IPS-NIHi7 (cell line): ENCODE measurements at regions not wholly inside any gene's neighbourhood (a gene's known extent, or its start where the extent isn't known, plus 50 kb on each side); places are given as distances from the start of the nearest gene placed in this dataset.
A peak's percentile ranks its signal among the peaks of the same experiment; 100 is the strongest.

Experiments used
- DNase-seq: peaks from one replicate; pipeline ENCODE4 v3.0.0; 2012; ENCODE audit warnings: mixed read lengths; ENCODE audit errors: extremely low spot score

DNA sequence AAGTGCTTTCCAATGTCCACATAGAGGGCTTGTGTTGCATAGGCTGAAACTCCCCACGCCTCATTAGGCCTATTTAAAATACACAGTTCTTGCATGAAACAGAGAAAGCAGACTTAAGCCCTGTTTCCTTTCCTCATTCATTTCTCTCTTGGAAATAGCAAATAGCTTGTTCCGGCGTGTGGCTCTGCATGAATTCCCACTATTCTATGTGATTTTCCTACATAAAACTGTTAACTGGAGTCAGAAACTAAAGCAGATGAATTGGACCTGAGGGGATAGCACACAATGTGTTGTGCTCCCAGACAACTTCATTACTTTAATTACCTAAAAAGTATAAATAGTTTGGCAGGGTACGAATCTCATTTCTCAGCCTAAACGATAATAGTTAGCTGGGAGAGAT is 981.5 kb downstream of the SORCS1 start:
- DNase-seq: no peak

DNA sequence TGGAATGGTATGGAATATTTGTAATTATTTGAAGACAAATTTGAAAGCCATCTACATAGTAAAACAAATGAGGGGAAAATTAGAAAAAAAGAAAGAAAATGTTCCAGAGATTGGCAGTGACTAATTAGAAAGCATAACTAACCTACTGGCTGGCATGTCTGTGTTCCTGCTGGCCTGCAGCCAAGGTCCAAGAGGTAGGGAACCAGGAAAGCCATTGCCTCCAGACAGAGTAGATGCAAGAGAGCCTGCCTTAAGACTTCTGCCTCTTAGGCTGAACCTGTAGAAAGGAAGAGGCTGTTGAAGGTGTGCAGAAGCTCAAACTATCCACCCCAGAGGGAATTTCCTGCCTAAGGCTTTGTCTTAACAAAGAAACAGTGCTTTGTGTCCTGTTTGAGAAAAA is 982.0 kb downstream of the SORCS1 start:
- no peak for DNase-seq

- DNase-seq: no peak
Observed at GRCh38 chr10:106181501-106181900, 983.0 kb downstream of the SORCS1 start.

- DNase-seq: no peak
Observed at GRCh38 chr10:106179430-106179829, 985.1 kb downstream of the SORCS1 start.

GRCh38 chr10:106175760-106176377 is 988.6 kb downstream of the SORCS1 start:
- no peak for DNase-seq

GRCh38 chr10:106173838-106174237 is 990.7 kb downstream of the SORCS1 start:
- DNase-seq: no peak

DNA sequence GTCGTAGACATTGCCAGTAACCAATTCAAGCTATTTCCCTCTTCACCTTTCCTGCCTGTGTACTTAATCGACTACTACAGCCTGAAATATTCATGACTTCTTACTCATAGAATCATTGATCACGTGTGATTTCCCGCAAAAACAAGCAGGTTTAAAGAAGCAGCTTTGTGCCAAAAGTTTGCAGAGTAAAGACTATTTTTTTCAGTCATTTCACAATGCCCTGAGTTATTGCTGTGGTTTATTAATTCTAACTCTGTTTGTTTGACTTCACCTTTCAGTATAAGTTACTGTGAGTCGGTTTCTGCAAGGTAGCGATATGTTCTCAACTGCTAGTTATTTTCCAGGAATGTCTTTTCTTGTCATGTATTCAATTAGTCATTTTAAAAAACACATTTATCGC is 995.3 kb downstream of the SORCS1 start:
- DNase-seq: no peak

GRCh38 chr10:106167946-106168345 is 996.6 kb downstream of the SORCS1 start:
- DNase-seq: no peak

DNA sequence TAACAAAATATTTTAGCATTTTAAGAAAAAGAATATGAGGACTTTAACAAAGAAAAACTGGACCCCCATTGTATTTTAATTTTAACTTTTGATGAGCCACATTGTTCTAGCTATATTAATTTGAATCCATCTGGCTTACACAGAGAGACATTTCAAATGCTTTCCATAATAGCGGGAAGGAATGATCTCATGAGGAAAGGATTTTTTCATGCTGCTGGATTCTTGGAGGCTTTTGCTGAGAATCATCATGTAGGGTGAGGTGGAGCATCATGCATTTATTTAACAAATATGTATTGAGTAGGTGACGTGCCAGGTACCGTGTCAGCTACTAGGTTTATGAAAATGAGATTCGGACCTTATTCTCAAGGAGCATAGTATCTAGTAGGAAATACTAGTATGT is 1006.3 kb downstream of the SORCS1 start:
- no peak for DNase-seq

DNA sequence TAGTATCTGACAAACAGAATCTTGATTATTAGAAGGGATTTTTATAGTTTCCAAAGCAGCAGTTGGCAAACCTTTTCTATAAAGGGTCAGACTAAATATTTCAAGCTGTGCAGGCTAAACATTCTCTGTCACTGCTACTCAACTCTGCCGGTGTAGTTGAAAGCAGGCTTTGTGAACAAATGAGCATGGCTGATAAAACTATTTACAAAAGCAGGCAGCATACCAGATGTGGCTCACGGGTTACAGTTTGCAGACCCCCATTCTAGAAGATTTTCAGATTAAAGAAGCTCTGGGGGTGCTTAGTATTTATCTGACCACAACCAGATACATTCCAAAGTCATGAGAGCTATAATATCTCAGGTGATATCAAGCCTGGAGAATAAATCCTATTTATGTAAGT is 1017.5 kb downstream of the SORCS1 start:
- DNase-seq: no peak

DNA sequence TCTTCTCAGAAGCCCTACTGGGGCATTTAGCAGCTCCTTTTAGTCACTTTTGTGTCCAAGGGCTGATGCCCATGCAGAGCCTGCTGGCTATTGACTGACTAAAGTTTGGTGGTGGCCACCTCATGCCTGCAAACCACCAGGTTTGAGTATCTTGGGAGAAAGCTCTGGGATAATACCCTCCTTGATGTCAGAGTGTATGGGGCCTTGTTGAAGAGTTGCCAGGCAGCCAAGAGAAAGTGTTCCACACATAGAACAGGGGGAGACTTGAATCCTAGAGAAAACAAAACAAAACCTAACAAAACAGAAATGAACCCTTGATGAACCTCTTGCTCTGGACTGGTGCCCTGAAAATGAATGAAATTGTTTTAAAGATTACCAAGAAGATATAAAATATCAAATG is 1024.6 kb downstream of the SORCS1 start:
- DNase-seq: no peak

- DNase-seq: no peak
Observed at GRCh38 chr10:106136175-106136574, 1028.3 kb downstream of the SORCS1 start.

- DNase-seq: no peak
Observed at GRCh38 chr10:106134326-106135000, 1030.0 kb downstream of the SORCS1 start.

DNA sequence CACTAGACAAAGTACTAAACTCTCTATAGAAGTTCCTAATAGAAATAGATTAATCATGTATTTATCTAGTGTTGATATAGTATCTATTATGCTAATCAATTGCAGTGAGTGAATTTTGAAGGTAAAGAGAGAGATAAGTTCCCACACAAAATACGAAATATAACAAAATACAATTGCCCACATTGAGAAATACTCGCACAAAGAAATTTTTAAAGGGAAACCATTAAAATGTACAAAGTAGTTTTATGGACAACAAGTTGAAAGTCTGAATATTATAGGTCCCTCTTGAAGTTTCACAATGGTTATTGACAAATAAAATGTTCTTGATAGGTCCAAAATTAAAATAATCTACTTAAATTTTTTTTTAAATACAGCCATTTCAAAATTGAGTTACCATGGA is 1031.1 kb downstream of the SORCS1 start:
- DNase-seq: no peak

DNA sequence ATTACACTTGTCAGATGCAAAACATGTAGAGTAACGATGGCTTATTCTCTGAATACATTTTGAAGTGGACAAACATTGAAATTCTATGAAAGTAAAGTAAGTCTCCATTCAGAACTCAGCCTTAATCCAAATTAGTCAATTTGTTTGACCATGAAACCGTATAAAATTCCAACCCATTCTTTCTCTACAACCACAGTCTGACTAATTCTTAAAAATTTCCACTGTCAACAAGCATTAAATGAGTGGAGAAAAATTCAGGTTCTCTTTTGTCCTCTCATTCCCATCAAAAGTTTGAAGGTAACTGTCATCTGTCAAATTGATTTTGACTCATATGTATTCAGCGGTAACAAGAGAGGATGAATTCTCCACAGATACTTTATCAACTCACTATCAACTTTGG is 1031.5 kb downstream of the SORCS1 start:
- no peak for DNase-seq

- DNase-seq: no peak
Observed at GRCh38 chr10:106114656-106115186, 1049.8 kb downstream of the SORCS1 start.

DNA sequence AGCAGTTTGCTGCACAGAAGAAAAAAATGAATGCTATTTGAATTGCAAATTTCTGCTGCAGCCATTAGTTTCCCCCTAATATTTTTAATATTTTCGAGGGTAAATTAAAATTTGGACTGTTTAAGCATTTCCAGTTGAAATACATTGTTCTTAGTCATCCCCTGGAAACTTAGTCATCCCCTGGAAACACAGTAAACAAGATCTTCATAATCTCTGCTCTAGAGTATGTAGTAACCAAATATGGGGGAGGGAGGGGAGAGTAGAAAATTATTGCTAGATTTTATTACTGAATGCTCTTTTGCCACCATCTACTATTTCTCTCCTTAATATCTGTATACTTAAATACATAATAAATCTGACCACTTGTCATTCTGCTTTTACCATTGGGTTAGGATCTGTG is 1053.3 kb downstream of the SORCS1 start:
- DNase-seq: no peak

DNA sequence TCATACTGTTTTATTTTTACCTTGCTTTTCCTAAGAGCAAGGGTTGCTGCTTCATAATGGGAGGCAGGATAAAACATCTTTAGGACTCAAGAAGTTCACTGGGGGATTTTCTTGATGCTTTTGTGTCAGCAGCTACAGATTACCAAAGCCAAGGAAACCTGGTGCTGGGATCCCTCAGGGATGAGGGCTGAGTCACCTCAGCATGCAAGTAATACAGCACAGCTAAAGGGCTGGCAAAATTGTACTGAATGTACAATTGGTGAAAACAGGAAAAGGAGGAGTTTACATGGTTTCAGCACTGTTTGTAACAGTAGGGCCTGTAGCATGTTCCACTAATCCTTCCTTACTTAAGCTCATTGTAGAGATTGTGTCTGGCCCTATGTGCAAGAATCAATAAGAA is 1056.8 kb downstream of the SORCS1 start:
- DNase-seq: no peak

DNA sequence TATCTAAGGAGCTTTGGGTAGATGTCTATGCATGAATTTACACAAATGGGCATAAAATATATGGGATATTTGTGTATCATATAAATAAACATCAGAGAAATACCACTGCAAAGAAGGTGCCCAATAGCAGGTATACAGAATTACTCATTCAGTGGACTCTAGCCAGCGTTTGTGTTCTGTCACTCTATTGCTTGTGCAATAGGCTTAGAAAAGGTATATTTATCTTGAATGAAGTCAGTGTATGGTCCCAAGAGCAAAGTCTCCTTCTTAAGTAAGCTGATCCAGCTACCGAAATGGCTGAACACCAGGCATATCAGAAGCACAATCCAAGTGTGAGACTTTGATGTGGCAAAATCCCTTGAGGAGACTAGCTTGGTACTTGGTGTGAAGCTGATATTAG is 1058.4 kb downstream of the SORCS1 start:
- DNase-seq: no peak

- no peak for DNase-seq
Observed at GRCh38 chr10:106089855-106090254, 1074.7 kb downstream of the SORCS1 start.

DNA sequence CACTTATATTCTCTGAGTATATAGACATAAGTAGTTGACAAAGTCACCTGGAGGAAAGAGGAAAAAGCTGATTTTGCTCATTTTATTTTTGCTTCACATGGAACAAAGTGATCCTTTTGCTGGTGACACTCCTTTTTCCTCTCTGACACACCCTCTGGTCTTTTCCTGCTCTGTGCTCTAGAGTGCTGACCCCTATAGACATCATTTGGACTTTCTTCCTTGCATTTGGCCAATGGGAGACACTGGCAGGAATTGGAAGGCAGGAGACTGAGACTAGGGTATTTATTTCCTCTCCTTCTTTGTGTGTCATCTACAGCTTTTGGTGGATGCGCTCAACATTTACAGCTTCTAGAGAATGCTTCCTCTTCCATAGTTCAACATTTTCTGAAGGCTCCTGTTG is 1078.1 kb downstream of the SORCS1 start:
- DNase-seq: peak; percentile 22

DNA sequence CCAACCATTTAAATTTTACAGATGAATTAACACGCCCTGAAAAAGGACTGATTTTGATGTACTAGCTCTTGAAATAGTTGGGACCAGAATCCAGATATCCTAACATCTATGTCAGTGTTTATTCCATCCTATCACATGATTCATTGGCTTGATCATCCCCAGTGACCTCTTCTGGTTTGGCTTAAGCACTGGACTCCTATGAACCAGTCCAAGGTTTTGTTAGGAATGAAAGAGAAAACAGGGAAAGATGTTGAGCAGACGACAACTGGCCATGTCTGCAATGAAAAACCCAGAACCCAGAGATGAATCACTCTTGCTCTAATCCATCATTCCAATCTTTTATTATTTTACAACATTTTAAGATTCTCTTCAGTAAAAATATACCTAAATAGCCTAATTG is 1080.9 kb downstream of the SORCS1 start:
- no peak for DNase-seq

DNA sequence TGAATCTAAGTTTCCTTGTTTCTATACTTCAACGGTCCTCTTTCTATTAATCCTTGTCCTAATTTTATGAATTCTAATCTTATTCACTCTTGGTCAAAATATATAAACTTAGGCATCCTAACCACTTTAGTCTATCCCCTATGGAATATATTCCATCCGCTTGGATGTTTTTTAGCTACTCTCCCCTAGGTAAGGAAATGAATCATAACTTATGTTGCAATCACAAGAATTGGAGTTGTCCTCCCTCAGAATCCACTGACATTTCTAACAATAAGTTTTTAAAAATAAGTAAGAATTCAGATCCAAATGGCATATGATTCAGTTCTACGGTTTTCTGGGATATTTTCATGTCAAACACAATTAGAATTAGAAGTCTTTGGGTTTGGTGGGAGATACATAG is 1081.6 kb downstream of the SORCS1 start:
- no peak for DNase-seq
